NCI-H526 (cell line): ENCODE measurements at regions not wholly inside any gene's neighbourhood (a gene's known extent, or its start where the extent isn't known, plus 50 kb on each side); places are given as distances from the start of the nearest gene placed in this dataset.
"Not testable (repeated sequence)": the region's sequence is repeated elsewhere in the genome, so short reads cannot be mapped to it uniquely, and the experiment has no call there.

ENCODE experiments used
- DNase-seq, 2 experiments: peaks; one replicate each; lab custom pipeline; 2025; lab: John Stamatoyannopoulos, UW

- DNase-seq = no peak
Measured at GRCh38 chr15:92705764-92706163, 50.2 kb upstream of the FAM174B start.

DNA sequence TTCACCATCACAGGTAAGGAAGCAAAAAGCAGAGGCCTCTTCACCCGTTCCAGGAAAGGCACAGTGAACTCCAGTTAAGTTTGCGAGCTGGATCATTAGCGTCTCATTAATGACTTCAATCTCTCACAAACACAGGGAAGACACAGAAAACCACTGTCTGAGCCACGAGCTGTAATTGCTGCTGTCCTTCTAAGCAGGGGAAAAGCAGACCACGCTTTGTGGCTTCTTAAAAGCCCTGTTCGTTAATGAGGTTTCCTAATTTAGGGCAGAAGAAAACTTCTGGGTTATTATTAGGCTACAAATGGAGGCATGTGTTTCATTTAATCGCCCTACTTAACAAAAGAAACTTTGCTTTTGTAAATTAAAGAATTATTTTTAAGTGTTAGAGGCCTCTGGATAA is 50.6 kb upstream of the FAM174B start:
- DNase-seq = no peak

DNA sequence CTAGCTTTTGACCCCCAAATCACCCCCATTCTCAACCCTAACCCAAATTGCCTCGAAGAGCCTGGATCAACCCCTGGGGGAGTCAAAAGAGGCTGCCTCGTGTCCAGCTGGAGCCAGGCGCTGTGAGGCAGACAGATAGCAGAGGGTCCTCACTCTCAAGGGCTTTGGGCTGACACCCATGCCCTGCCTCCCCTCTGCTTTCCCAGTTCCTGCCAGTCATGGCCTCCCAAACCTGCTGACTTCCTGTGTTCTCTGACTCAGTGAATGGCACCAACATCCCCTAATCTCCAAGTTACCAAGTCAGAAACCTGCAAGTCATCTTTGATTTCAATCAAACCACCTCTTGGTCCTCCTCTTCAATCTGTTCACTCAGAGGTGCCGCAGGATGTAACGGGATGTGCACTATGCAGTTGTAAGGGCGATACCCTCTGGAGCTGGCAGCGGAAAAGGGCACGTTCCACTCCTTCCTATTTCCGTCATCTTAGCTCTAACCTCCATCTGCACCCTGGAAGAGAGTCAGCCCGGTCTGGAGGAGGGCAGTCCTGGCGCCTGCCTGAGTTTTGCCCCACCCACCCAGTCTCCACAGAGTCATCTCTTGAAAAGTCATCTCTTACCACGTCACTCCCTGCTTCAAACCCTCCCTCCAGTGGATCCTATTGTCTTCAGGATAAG is 52.4 kb upstream of the FAM174B start:
- DNase-seq = no peak

GRCh38 chr15:92708635-92709034 is 53.1 kb upstream of the FAM174B start:
- no peak for DNase-seq

DNA sequence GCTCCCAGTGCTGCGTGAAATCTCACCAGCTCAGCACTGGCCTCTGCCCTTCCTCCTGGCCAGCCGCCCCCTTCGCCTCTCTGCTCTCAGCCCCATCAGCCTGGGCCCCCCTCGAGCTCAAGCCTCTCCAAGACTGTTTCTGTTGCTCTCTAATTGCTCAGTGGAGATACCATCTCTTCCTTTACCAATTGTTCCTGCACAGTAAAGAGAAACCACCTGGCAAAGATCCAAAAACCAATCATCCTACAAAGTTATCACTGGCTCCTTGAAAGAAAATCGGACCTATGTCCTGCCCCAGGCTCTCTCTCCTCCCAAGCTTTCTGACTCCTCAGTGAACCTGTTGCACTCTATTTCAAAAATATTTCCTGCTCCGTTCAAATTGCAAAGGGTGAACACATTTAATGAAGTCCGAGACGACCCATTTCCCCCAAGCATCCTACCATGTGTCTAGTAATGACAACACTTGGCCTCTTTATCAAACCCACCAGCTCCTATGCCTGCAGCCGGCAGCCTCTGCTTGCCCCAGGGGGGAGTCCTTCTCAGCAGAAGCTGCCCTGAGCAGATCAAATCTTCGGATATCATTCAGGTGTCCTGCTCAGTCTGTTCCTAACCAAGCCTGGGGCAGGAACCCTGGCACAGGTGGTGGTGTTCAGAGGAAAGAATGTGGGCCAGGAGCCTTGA is 53.7 kb upstream of the FAM174B start:
- no peak for DNase-seq

DNA sequence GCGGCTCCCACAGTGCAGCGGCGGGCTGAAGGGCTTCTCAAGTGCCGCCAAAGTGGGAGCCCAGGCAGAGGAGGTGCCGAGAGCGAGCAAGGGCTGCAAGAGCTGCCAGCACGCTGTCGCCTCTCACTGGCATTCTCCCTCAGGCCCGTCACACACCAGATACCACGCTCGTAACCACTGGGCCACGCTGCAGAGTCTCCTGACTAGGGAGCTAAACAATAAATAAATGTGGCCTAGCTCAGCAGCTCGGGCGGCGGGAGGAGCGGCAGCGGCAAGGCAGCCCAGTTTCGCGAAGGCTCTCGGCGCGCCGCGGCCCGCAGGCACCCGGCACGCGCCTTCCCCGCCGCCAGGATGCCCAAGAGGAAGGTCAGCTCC is 55.9 kb upstream of the FAM174B start:
- no peak for DNase-seq

DNA sequence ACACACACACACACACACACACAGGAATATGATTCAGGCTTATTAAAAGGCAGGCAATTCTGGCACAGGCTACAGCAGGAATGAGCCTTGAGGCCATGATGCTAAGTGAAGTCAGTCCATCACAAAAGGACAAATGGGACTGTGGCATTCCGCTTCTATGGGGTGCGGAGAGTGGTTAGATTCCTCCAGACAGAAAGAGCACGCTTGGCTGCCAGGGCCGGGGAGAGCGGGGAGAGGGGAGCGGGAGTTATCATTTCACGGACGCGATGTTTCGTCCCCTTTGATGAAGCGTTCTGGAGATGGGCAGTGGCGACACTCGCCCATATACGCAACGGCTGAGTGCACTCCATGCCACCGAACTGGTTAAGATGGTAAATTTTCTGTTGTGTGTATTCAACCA is 58.5 kb upstream of the FAM174B start:
- DNase-seq = peak; percentile 44 to 73

GRCh38 chr15:92714477-92715401 is 59.2 kb upstream of the FAM174B start:
- peak; percentile 53 to 94 for DNase-seq

GRCh38 chr15:92715758-92716157 is 60.2 kb upstream of the FAM174B start:
- no peak for DNase-seq

GRCh38 chr15:92719021-92719420 is 63.4 kb upstream of the FAM174B start:
- DNase-seq = no peak

- no peak for DNase-seq
Measured at GRCh38 chr15:92724144-92724543, 68.6 kb upstream of the FAM174B start.

DNA sequence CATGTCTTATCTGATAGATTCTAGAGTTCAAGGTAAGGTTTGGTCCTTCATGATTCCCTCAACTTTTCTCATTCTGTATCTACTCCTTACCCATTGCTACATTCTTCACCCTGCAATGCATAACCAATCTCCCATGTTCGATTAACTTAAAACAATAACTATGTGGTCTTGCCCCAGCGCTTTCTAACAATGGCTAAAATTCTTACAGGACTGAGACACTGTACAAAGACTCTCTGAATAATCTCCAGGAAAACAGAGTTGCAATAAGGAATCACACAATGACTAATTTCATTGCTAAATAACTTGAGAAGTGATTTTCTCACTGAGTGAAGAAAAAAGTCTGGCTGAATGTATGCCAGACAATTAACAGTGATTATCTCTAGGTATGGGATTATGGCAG is 69.6 kb upstream of the FAM174B start:
- no peak for DNase-seq

DNA sequence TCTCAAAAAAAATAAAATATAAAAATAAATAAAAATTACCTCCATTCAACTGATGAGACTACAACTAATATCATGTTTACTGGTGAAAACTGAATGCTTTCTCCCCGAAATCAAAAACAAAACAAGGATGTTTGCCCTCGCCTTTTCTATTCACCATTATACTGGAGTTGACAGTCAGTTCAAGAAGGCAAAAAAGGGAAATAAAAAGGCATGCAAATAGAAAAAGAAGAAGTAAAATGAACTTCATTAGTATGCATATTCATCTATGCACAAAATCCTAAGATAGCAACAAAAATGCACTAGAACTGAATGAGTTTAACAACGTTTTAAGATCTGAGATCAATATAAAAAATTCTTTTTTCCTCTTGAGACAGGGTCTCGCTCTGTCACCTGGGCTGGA is 72.7 kb upstream of the FAM174B start:
- DNase-seq = no peak

- DNase-seq = no peak
Measured at GRCh38 chr15:92733090-92733933, 77.7 kb upstream of the FAM174B start.

- DNase-seq = peak; percentile 33 to 63
Measured at GRCh38 chr15:92733934-92734521, 78.5 kb upstream of the FAM174B start.

GRCh38 chr15:92739246-92739645 is 83.7 kb upstream of the FAM174B start:
- DNase-seq = not testable (repeated sequence)

- DNase-seq = no peak
Measured at GRCh38 chr15:92745845-92746271, 90.3 kb upstream of the FAM174B start.

DNA sequence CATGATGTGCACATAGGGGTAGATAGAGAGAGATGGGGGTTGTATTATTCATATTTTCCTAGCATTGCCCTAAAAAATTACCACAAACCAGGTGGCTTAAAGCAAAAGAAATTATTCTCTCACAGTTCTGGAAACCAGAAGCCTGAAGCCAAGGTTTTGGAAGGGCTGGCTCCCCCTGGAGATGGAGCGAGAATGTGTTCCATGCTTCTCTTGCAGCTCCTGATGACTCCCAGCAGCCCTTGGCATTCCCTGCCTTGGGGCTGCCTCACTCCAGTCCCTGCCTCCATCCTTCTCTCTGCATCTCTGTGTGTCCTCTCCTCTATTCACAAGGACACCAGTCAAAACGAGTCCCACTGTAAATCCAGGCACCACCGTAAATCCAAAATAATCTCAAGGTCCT is 91.5 kb upstream of the FAM174B start:
- DNase-seq = no peak

DNA sequence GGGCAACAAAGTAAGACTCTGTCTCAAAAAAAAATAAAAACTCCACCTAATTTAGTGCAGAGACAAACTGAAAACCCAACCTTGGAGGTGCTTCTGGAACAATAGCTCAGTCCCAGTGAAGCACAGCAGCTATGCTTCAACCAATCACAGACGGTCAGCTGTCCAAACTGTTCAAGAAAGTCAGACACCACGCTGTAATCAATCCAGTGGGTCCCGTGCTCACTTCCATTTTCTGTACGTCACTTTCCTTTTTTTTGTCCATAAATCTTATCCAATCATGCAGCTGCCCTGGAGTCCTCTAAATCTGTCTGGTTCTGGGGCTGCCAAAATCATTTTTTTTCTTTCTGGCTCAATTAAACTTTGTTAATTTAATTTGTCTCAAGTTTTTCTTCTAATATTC is 93.6 kb upstream of the FAM174B start:
- no peak for DNase-seq

- no peak for DNase-seq
Measured at GRCh38 chr15:92749946-92750345, 94.4 kb upstream of the FAM174B start.

DNA sequence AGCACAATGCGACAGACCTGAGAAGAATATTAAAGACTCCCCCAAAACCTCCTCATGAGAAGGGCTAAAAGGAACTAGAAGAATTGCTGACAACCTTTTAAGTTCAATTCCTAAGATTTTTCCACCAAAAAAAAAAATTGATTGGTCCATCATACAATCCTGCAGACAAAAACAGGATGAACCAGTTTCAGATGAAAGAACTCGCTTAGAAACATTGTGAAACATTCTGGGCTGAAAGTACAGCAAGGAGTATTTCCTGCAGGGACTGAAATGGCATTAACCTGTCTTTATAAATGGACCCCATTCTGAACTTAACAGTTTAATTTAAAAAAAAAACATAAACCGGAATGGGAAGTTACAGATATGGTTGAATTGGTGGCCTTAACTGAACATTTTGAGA is 96.0 kb upstream of the FAM174B start:
- no peak for DNase-seq

DNA sequence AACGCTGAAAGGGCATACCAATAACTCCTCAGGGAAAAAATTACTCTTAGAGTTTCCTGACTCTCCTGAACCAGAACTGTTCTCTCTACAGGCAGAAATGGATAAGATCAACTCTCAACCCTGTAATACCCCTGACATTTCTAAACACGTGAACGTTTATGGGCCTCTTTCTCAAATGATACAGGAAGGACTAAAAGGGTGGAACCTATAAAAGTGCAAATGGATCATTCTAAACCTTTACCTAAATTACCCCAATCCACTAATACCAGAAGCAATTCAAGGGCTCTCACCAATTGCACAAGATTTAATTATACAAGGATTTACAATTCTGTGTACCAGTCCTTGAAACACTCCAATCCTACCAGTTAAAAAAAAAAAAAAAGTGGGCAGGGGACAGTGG is 98.0 kb upstream of the FAM174B start:
- no peak for DNase-seq
